ENCODE measurements at regions not wholly inside any gene's neighbourhood (a gene's known extent, or its start where the extent isn't known, plus 50 kb on each side); places are given as distances from the start of the nearest gene placed in this dataset.

GRCh38 chr2:180443888-180444287 is 436.8 kb upstream of the CWC22 start:
- DNase-seq = no peak

- no peak for DNase-seq
These were observed 436.0 kb upstream of the CWC22 start for GRCh38 chr2:180442860-180443644.

GRCh38 chr2:180419212-180419611 is 412.1 kb upstream of the CWC22 start:
- no peak for DNase-seq

- DNase-seq = no peak
These were observed 409.5 kb upstream of the CWC22 start for GRCh38 chr2:180416627-180417026.

- DNase-seq = no peak
These were observed 406.2 kb upstream of the CWC22 start for GRCh38 chr2:180413336-180413735.

- DNase-seq = no peak
These were observed 405.1 kb upstream of the CWC22 start for GRCh38 chr2:180412219-180412618.

- DNase-seq = no peak
These were observed 404.6 kb upstream of the CWC22 start for GRCh38 chr2:180411661-180412060.

GRCh38 chr2:180406687-180407086 is 399.6 kb upstream of the CWC22 start:
- DNase-seq = no peak

GRCh38 chr2:180405520-180405919 is 398.4 kb upstream of the CWC22 start:
- DNase-seq = no peak

GRCh38 chr2:180394305-180394704 is 387.2 kb upstream of the CWC22 start:
- DNase-seq = no peak

- no peak for DNase-seq
These were observed 378.6 kb upstream of the CWC22 start for GRCh38 chr2:180385601-180386201.

- DNase-seq = no peak
These were observed 369.0 kb upstream of the CWC22 start for GRCh38 chr2:180376066-180376465.

- DNase-seq = no peak
These were observed 367.6 kb upstream of the CWC22 start for GRCh38 chr2:180374502-180375281.

GRCh38 chr2:180370511-180371205 is 363.6 kb upstream of the CWC22 start:
- no peak for DNase-seq

- DNase-seq = no peak
These were observed 361.8 kb upstream of the CWC22 start for GRCh38 chr2:180368881-180369280.

- no peak for DNase-seq
These were observed 360.7 kb upstream of the CWC22 start for GRCh38 chr2:180367815-180368214.

GRCh38 chr2:180366481-180366880 is 359.4 kb upstream of the CWC22 start:
- DNase-seq = no peak

- DNase-seq = no peak
These were observed 357.6 kb upstream of the CWC22 start for GRCh38 chr2:180364719-180365118.

GRCh38 chr2:180360283-180360618 is 353.2 kb upstream of the CWC22 start:
- no peak for DNase-seq

- DNase-seq = peak; percentile 31
These were observed 352.6 kb upstream of the CWC22 start for GRCh38 chr2:180359522-180360282.

- no peak for DNase-seq
These were observed 351.4 kb upstream of the CWC22 start for GRCh38 chr2:180358458-180358857.

- no peak for DNase-seq
These were observed 349.6 kb upstream of the CWC22 start for GRCh38 chr2:180356676-180357075.

GRCh38 chr2:180352620-180353019 is 345.5 kb upstream of the CWC22 start:
- no peak for DNase-seq

Measured in CD4-positive, alpha-beta T cell treated with Interleukin-12 subunit alpha and Interleukin-12 subunit beta, for 1 hour (primary cell).